H1 (cell line): ENCODE measurements at regions not wholly inside any gene's neighbourhood (a gene's known extent, or its start where the extent isn't known, plus 50 kb on each side); places are given as distances from the start of the nearest gene placed in this dataset.

Experiments
- CTCF ChIA-PET: fragments of 300-600 bp; sonication (Branson Sonifier 250); formaldehyde crosslinking; loops from one replicate; lab custom pipeline; 2021; ENCODE audit not compliant: partially characterized antibody; lab: Charles Lee
- POLR2A ChIA-PET: fragments of 300-600 bp; sonication (Branson Sonifier 250); formaldehyde crosslinking; loops from one replicate; lab custom pipeline; 2021; ENCODE audit warnings: inconsistent platforms; ENCODE audit not compliant: partially characterized antibody; lab: Charles Lee
- DNase-seq, 2 experiments: peaks; one replicate each; pipeline versions ENCODE4 v3.0.0 to v3.0.0-alpha.2; 2010 to 2022; ENCODE audit warnings: low spot score in 2 of 2, low read depth in 1 of 2, mixed read lengths in 1 of 2
- FAIRE-seq: peaks from 2 replicates; lab custom pipeline; 2011; peaks lifted over from hg19 to GRCh38; lab: Jason Lieb, UNC
- H2AFZ ChIP-seq: 2 replicates; pipeline ENCODE4 v1.8.1; 2012; ENCODE audit warnings: low read length, inconsistent platforms
- H2AK5ac ChIP-seq: 2 replicates; pipeline ENCODE4 v1.6.1; 2013; ENCODE audit warnings: low read depth, low read length
- H2BK120ac ChIP-seq: replicated peaks from 2 replicates; pipeline ENCODE3; 2013; ENCODE audit warnings: low read depth, low read length, inconsistent platforms
- H2BK12ac ChIP-seq: 2 replicates; pipeline ENCODE4 v1.6.1; 2013; ENCODE audit warnings: low read depth, low read length
- H2BK15ac ChIP-seq: 2 replicates; pipeline ENCODE4 v1.6.1; 2013; ENCODE audit warnings: low read length
- H2BK20ac ChIP-seq: 2 replicates; pipeline ENCODE4 v1.6.1; 2013; ENCODE audit warnings: low read length
- H2BK5ac ChIP-seq: 2 replicates; pipeline ENCODE4 v1.6.1; 2013; ENCODE audit warnings: low read depth, low read length
- H3K14ac ChIP-seq: 2 replicates; pipeline ENCODE4 v1.6.1; 2013; ENCODE audit warnings: inconsistent platforms; ENCODE audit not compliant: insufficient read length
- H3K18ac ChIP-seq: 2 replicates; pipeline ENCODE4 v1.6.1; 2013; ENCODE audit warnings: low read length; ENCODE audit errors: extremely low read depth
- H3K23ac ChIP-seq: 2 replicates; pipeline ENCODE4 v1.6.1; 2013; ENCODE audit warnings: inconsistent platforms; ENCODE audit not compliant: insufficient read length
- H3K23me2 ChIP-seq: 2 replicates; pipeline ENCODE4 v1.6.1; 2013; ENCODE audit warnings: low read depth, low read length
- H3K27ac ChIP-seq: 2 replicates; pipeline ENCODE4 v1.6.1; 2011; ENCODE audit warnings: low read depth, low read length, inconsistent platforms
- H3K27me3 ChIP-seq, 4 experiments: replicated peaks in 1 of 4; 1 replicate in 1 of 4; 2 replicates in 3 of 4; pipeline versions ENCODE4 v1.6.1 to v1.8.1; 2011 to 2013; ENCODE audit warnings: low read length in 3 of 4, mild to moderate bottlenecking in 3 of 4, inconsistent platforms in 2 of 4, mixed read lengths in 2 of 4, moderate library complexity in 1 of 4; ENCODE audit not compliant: control insufficient read depth in 3 of 4, insufficient read depth in 3 of 4; ENCODE audit errors: extremely low read depth in 1 of 4
- H3K36me3 ChIP-seq, 4 experiments: 2 replicates each; pipeline versions ENCODE4 v1.6.1 to v1.8.1; 2011 to 2013; ENCODE audit warnings: mild to moderate bottlenecking in 4 of 4, low read length in 3 of 4, moderate library complexity in 2 of 4, control low read depth in 1 of 4, inconsistent platforms in 1 of 4; ENCODE audit not compliant: insufficient read depth in 4 of 4, control insufficient read depth in 2 of 4
- H3K4ac ChIP-seq: replicated peaks from 2 replicates; pipeline ENCODE3; 2013; ENCODE audit warnings: low read length, low read depth, mixed read lengths, inconsistent platforms; ENCODE audit not compliant: insufficient read length
- H3K4me1 ChIP-seq, 4 experiments: replicated peaks in 1 of 4; 1 replicate in 1 of 4; 2 replicates in 3 of 4; pipeline versions ENCODE4 v1.6.1 to v1.8.1; 2011 to 2013; ENCODE audit warnings: low read length in 3 of 4, inconsistent platforms in 2 of 4, mixed read lengths in 1 of 4; ENCODE audit not compliant: insufficient read depth in 4 of 4, control insufficient read depth in 3 of 4
- H3K4me2 ChIP-seq, 2 experiments: 2 replicates each; pipeline versions ENCODE4 v1.6.1 to v1.8.1; 2011 to 2013; ENCODE audit warnings: low read depth in 2 of 2, low read length in 2 of 2, control low read depth in 1 of 2, inconsistent platforms in 1 of 2, mild to moderate bottlenecking in 1 of 2; ENCODE audit not compliant: insufficient read depth in 1 of 2
- H3K4me3 ChIP-seq, 4 experiments: fragments of 200-600, 300-600 bp in 1 of 4; sonication (generic), shearing (Covaris generic), sonication (Bioruptor Twin) in 1 of 4; 2 replicates each; pipeline versions ENCODE4 v1.5.1 to v1.8.1; 2011 to 2016; ENCODE audit warnings: low read length in 4 of 4, low read depth in 3 of 4, control low read depth in 2 of 4, inconsistent platforms in 2 of 4, mild to moderate bottlenecking in 2 of 4, mixed read lengths in 1 of 4, moderate library complexity in 1 of 4; ENCODE audit not compliant: insufficient read depth in 2 of 4; ENCODE audit errors: extremely low read depth in 1 of 4
- H3K56ac ChIP-seq: replicated peaks from 2 replicates; pipeline ENCODE3; 2013; ENCODE audit warnings: low read depth, mild to moderate bottlenecking, mixed read lengths, low read length, inconsistent platforms; ENCODE audit not compliant: insufficient read length
- H3K79me1 ChIP-seq: 2 replicates; pipeline ENCODE4 v1.6.1; 2013; ENCODE audit warnings: low read depth, low read length, control low read depth
- H3K79me2 ChIP-seq, 2 experiments: 2 replicates each; pipeline versions ENCODE4 v1.6.1 to v1.8.1; 2012 to 2013; ENCODE audit warnings: low read length in 2 of 2, mild to moderate bottlenecking in 2 of 2, inconsistent platforms in 1 of 2; ENCODE audit not compliant: insufficient read depth in 2 of 2, control insufficient read depth in 1 of 2
- H3K9ac ChIP-seq, 4 experiments: replicated peaks in 1 of 4; 1 replicate in 1 of 4; 2 replicates in 3 of 4; pipeline versions ENCODE4 v1.6.1 to v1.8.1; 2011 to 2013; ENCODE audit warnings: low read depth in 3 of 4, low read length in 3 of 4, control low read depth in 2 of 4, mild to moderate bottlenecking in 2 of 4, moderate library complexity in 2 of 4, inconsistent platforms in 1 of 4; ENCODE audit errors: extremely low read depth in 1 of 4
- H3K9me3 ChIP-seq, 2 experiments: 2 replicates each; pipeline versions ENCODE4 v1.6.1 to v1.8.1; 2012 to 2013; ENCODE audit warnings: mild to moderate bottlenecking in 2 of 2, moderate library complexity in 2 of 2, control low read depth in 1 of 2, inconsistent platforms in 1 of 2, low read depth in 1 of 2, low read length in 1 of 2, mixed read lengths in 1 of 2; ENCODE audit not compliant: insufficient read depth in 2 of 2
- H4K20me1 ChIP-seq, 2 experiments: replicated peaks in 1 of 2; 2 replicates each; pipeline versions ENCODE3 to v1.8.1; 2011 to 2013; ENCODE audit warnings: inconsistent platforms in 2 of 2, low read length in 2 of 2, mild to moderate bottlenecking in 1 of 2; ENCODE audit not compliant: insufficient read depth in 2 of 2, control insufficient read depth in 1 of 2
- H4K5ac ChIP-seq: 2 replicates; pipeline ENCODE4 v1.6.1; 2013; ENCODE audit warnings: low read length, low read depth, mixed read lengths, inconsistent platforms; ENCODE audit not compliant: insufficient read length
- H4K8ac ChIP-seq: 2 replicates; pipeline ENCODE4 v1.8.0; 2013; ENCODE audit warnings: mild to moderate bottlenecking, moderate library complexity, low read length, inconsistent platforms; ENCODE audit not compliant: insufficient read depth; ENCODE audit errors: extremely low read depth
- H4K91ac ChIP-seq: replicated peaks from 2 replicates; pipeline ENCODE3; 2013; ENCODE audit warnings: low read length, mixed read lengths, inconsistent platforms; ENCODE audit not compliant: insufficient read length
- CBX5 ChIP-seq: fragments of 300-800, 300-1000 bp; sonication (generic); IDR thresholded peaks from 2 replicates; pipeline ENCODE4 v1.7.1; 2016; ENCODE audit warnings: antibody characterized with exemption, low read length, low read depth
- MAFK ChIP-seq: IDR thresholded peaks from 2 replicates; pipeline ENCODE4 v1.6.1; 2012; ENCODE audit warnings: low read depth, mild to moderate bottlenecking, improper control_type of control experiment, low read length
- SIX5 ChIP-seq: IDR thresholded peaks from 2 replicates; pipeline ENCODE4 v1.6.1; 2011; ENCODE audit warnings: mild to moderate bottlenecking, low read depth, low read length
- SRF ChIP-seq: IDR thresholded peaks from 2 replicates; pipeline ENCODE4 v1.6.1; 2011; ENCODE audit warnings: mild to moderate bottlenecking, low read depth, low read length, moderate library complexity
- TAF7 ChIP-seq: optimal IDR thresholded peaks from 2 replicates; pipeline ENCODE3; 2011; ENCODE audit warnings: low read depth, mild to moderate bottlenecking, inconsistent platforms, low read length, moderate library complexity, borderline replicate concordance
- YY1 ChIP-seq: IDR thresholded peaks from 2 replicates; pipeline ENCODE4 v1.6.1; 2011; ENCODE audit warnings: low read depth, mild to moderate bottlenecking, low read length
- WGBS, 2 experiments: shearing (Covaris generic) in 1 of 2; methylation state at CpG; one replicate each; pipeline versions ENCODE4 v1.1.6 to v1.1.7; 2013 to 2015; ENCODE audit warnings: low lambda C conversion rate in 2 of 2, mixed read lengths in 2 of 2, inconsistent platforms in 1 of 2, low coverage in 1 of 2, missing lambda C conversion rate in 1 of 2; ENCODE audit not compliant: insufficient replicate concordance in 2 of 2, insufficient coverage in 1 of 2, insufficient read length in 1 of 2; ENCODE audit errors: extremely low coverage in 1 of 2, missing lambda C conversion rate in 1 of 2; 5-methylcytosine and 5-hydroxymethylcytosine counted together

DNA sequence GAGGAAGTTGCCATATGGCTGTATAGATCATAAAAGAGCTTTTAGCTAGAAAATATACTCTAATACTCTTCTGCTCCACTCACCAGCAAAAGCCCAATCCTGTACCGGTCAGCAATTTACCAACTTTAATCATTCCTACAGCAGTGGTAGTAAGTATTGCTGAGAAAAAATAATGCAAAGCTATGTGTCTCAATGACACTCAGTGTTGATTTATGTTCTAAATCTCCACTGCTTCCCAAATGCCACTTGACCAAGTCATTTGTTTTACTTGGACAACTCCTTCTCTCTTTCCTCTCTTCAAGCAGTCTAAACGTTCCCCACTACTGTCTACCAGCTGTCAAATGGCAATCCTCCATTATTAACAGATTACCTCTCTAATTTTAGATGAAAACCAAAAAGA lies 201.8 kb upstream of the GK2 start:
- DNase-seq = no peak
- H4K8ac ChIP-seq = no peak overlapping the region
- no peaks in the 10 kb centered on the region for H4K20me1 ChIP-seq
- FAIRE-seq = no peak
- H3K79me1 ChIP-seq = no peaks in the 10 kb centered on the region
- no peak overlapping the region for H3K27ac ChIP-seq
- ChIA-PET POLR2A (no interaction called here), CTCF (no interaction called here)
- no peak overlapping the region for H2AFZ ChIP-seq
- H2BK120ac ChIP-seq = no peak overlapping the region
- no peaks in the 10 kb centered on the region for H3K9me3 ChIP-seq
- WGBS, 2 experiments = 85% methylated on average over 2 of the region's 2 CpGs; no CpG with 5 or more reads in 1 of the 2 experiments
- H3K36me3 ChIP-seq = no peaks in the 10 kb centered on the region
- H3K9ac ChIP-seq = no peak overlapping the region
- no peak overlapping the region for H2AK5ac ChIP-seq
- no peaks in the 10 kb centered on the region for H3K4me1 ChIP-seq
- no peak overlapping the region for H3K14ac ChIP-seq
- H3K23ac ChIP-seq = no peak overlapping the region
- no peaks in the 10 kb centered on the region for H3K23me2 ChIP-seq
- H2BK15ac ChIP-seq = no peak overlapping the region
- H2BK20ac ChIP-seq = no peak overlapping the region
- no peak overlapping the region for H4K5ac ChIP-seq
- H2BK5ac ChIP-seq = no peak overlapping the region
- H3K18ac ChIP-seq = no peak overlapping the region
- H3K4me2 ChIP-seq = no peak overlapping the region
- H3K79me2 ChIP-seq = no peaks in the 10 kb centered on the region
- H4K91ac ChIP-seq = no peak overlapping the region
- no peak overlapping the region for H3K4me3 ChIP-seq
- no peak overlapping the region for H3K4ac ChIP-seq
- H2BK12ac ChIP-seq = no peak overlapping the region
- no peaks in the 10 kb centered on the region for H3K27me3 ChIP-seq
- H3K56ac ChIP-seq = no peak overlapping the region
- TF ChIP-seq TAF7 = no peak
- TF ChIP-seq MAFK = no peak
- TF ChIP-seq SIX5 = no peak
- no peak for TF ChIP-seq CBX5
- no peak for TF ChIP-seq YY1
- no peak for TF ChIP-seq SRF
